ENCODE measurements at regions not wholly inside any gene's neighbourhood (a gene's known extent, or its start where the extent isn't known, plus 50 kb on each side); places are given as distances from the start of the nearest gene placed in this dataset.

- no peak for DNase-seq (ENCODE audit: low read depth)
Measured at GRCh38 chr1:238108417-238108816, 217.7 kb upstream of the ZP4 start.

GRCh38 chr1:238107322-238107721 is 216.6 kb upstream of the ZP4 start:
- no peak for DNase-seq (ENCODE audit: low read depth)

GRCh38 chr1:238104752-238105151 is 214.0 kb upstream of the ZP4 start:
- no peak for DNase-seq (ENCODE audit: low read depth)

GRCh38 chr1:238101923-238102322 is 211.2 kb upstream of the ZP4 start:
- no peak for DNase-seq (ENCODE audit: low read depth)

GRCh38 chr1:238099871-238100270 is 209.1 kb upstream of the ZP4 start:
- DNase-seq (ENCODE audit: low read depth): no peak

- DNase-seq (ENCODE audit: low read depth): no peak
Measured at GRCh38 chr1:238089615-238090014, 198.9 kb upstream of the ZP4 start.

- no peak for DNase-seq (ENCODE audit: low read depth)
Measured at GRCh38 chr1:238088560-238089290, 198.0 kb upstream of the ZP4 start.

- no peak for DNase-seq (ENCODE audit: low read depth)
Measured at GRCh38 chr1:238073991-238074390, 183.3 kb upstream of the ZP4 start.

- DNase-seq (ENCODE audit: low read depth): no peak
Measured at GRCh38 chr1:238071061-238071460, 180.3 kb upstream of the ZP4 start.

GRCh38 chr1:238063454-238063853 is 172.7 kb upstream of the ZP4 start:
- no peak for DNase-seq (ENCODE audit: low read depth)

- no peak for DNase-seq (ENCODE audit: low read depth)
Measured at GRCh38 chr1:238061967-238062613, 171.4 kb upstream of the ZP4 start.

- no peak for DNase-seq (ENCODE audit: low read depth)
Measured at GRCh38 chr1:238060061-238060460, 169.3 kb upstream of the ZP4 start.

GRCh38 chr1:238052496-238053266 is 162.0 kb upstream of the ZP4 start:
- DNase-seq (ENCODE audit: low read depth): no peak

- no peak for DNase-seq (ENCODE audit: low read depth)
Measured at GRCh38 chr1:238029126-238029525, 138.4 kb upstream of the ZP4 start.

GRCh38 chr1:238027366-238027765 is 136.6 kb upstream of the ZP4 start:
- no peak for DNase-seq (ENCODE audit: low read depth)

- no peak for DNase-seq (ENCODE audit: low read depth)
Measured at GRCh38 chr1:238023137-238023536, 132.4 kb upstream of the ZP4 start.

GRCh38 chr1:238018214-238018613 is 127.5 kb upstream of the ZP4 start:
- no peak for DNase-seq (ENCODE audit: low read depth)

GRCh38 chr1:238006779-238007178 is 116.1 kb upstream of the ZP4 start:
- no peak for DNase-seq (ENCODE audit: low read depth)

GRCh38 chr1:238005116-238005515 is 114.4 kb upstream of the ZP4 start:
- no peak for DNase-seq (ENCODE audit: low read depth)

GRCh38 chr1:238001818-238002217 is 111.1 kb upstream of the ZP4 start:
- no peak for DNase-seq (ENCODE audit: low read depth)

GRCh38 chr1:237999426-238000052 is 108.8 kb upstream of the ZP4 start:
- DNase-seq (ENCODE audit: low read depth): no peak

GRCh38 chr1:237998581-237998980 is 107.9 kb upstream of the ZP4 start:
- DNase-seq (ENCODE audit: low read depth): no peak

GRCh38 chr1:237983496-237983895 is 92.8 kb upstream of the ZP4 start:
- DNase-seq (ENCODE audit: low read depth): no peak

Data from stimulated activated CD8-positive, alpha-beta memory T cell treated with anti-CD3 and anti-CD28 coated beads, Interleukin-7, amount 100 ng/mL, for 24 hours (primary cell).